ENCODE measurements at regions not wholly inside any gene's neighbourhood (a gene's known extent, or its start where the extent isn't known, plus 50 kb on each side); places are given as distances from the start of the nearest gene placed in this dataset.

- no peak overlapping the region for H3K4me3 ChIP-seq (ENCODE audit: control insufficient read depth, low read depth, low read length)
- no peak for DNase-seq (ENCODE audit: low read depth)
- no peak for TF ChIP-seq CTCF (IDR thresholded peaks at IDR 0.05; ENCODE audit: control insufficient read depth, insufficient read depth, low read depth, low read length, missing control alignments)
Observed at GRCh38 chr12:66910366-66910974, 231.6 kb upstream of the GRIP1 start.

DNA sequence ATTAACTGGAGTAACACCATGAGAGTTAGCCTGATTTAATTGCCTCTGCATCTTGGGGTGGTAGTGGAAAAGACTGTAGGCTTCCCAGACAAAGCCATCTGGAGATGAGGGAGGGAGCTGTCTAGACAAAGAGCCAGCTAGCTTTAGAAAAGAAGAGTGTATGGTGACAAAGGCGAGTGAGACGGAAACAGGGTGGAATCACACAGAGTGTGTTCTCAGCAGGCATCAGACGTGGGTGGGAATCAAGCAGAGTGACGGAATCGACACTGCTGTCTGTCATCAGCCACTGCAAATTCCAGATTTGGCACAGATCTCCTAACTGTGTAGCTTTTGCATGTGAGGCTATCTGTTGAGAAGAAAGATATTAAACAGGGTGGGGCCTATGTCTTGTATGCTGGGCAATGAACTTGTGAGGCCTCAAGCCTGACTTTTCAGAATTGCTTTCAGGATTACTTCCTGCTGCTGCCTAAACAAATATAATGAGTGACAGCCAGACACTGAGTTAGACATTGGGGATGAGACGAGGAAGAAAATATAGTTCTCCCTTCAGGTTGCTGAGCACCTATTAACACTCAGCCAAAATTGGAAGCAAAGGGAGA, 236.5 kb upstream of the GRIP1 start:
- no peak overlapping the region for H3K4me3 ChIP-seq (ENCODE audit: control insufficient read depth, low read depth, low read length)
- TF ChIP-seq CTCF (IDR thresholded peaks at IDR 0.05; ENCODE audit: control insufficient read depth, insufficient read depth, low read depth, low read length, missing control alignments): no peak
- no peak for DNase-seq (ENCODE audit: low read depth)

- no peak for TF ChIP-seq CTCF (IDR thresholded peaks at IDR 0.05; ENCODE audit: control insufficient read depth, insufficient read depth, low read depth, low read length, missing control alignments)
- no peak for DNase-seq (ENCODE audit: low read depth)
- H3K4me3 ChIP-seq (ENCODE audit: control insufficient read depth, low read depth, low read length): no peak overlapping the region
Observed at GRCh38 chr12:66916189-66916588, 237.3 kb upstream of the GRIP1 start.

DNA sequence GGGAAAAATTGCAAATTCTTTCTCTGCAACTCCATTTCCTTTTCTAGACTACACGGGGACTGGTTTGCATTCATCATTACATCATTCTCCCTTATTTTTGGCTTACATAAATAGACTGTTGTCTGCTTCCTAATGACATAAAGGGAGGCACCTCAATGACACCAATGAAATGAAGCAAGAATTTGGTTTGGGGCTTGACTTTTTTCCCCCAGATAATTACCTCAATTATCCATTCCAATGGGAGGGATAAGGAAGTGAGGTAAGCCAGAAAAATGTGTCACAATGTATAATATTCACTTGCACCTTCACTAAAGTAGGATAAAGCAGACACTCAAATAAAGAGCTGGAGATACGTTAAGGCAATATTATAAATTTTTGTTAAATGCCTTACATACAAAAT, 240.6 kb upstream of the GRIP1 start:
- H3K4me3 ChIP-seq (ENCODE audit: control insufficient read depth, low read depth, low read length): no peak overlapping the region
- DNase-seq (ENCODE audit: low read depth): no peak
- no peak for TF ChIP-seq CTCF (IDR thresholded peaks at IDR 0.05; ENCODE audit: control insufficient read depth, insufficient read depth, low read depth, low read length, missing control alignments)

- no peak for TF ChIP-seq CTCF (IDR thresholded peaks at IDR 0.05; ENCODE audit: control insufficient read depth, insufficient read depth, low read depth, low read length, missing control alignments)
- H3K4me3 ChIP-seq (ENCODE audit: control insufficient read depth, low read depth, low read length): no peak overlapping the region
- DNase-seq (ENCODE audit: low read depth): no peak
Observed at GRCh38 chr12:66920205-66920604, 241.3 kb upstream of the GRIP1 start.

GRCh38 chr12:66921151-66921550, 242.3 kb upstream of the GRIP1 start:
- no peak for TF ChIP-seq CTCF (IDR thresholded peaks at IDR 0.05; ENCODE audit: control insufficient read depth, insufficient read depth, low read depth, low read length, missing control alignments)
- H3K4me3 ChIP-seq (ENCODE audit: control insufficient read depth, low read depth, low read length): no peak overlapping the region
- no peak for DNase-seq (ENCODE audit: low read depth)

All from AG09309 (cell line).